Osteoblast (primary cell): ENCODE measurements at regions not wholly inside any gene's neighbourhood (a gene's known extent, or its start where the extent isn't known, plus 50 kb on each side); places are given as distances from the start of the nearest gene placed in this dataset.

Experiments
- DNase-seq: peaks from one replicate; pipeline ENCODE4 v3.0.0; 2011; ENCODE audit warnings: low spot score, mixed read lengths; ENCODE audit not compliant: insufficient read length; ENCODE audit errors: missing footprints
- H2AFZ ChIP-seq: 2 replicates; pipeline ENCODE4 v1.6.0; 2011; ENCODE audit warnings: mild to moderate bottlenecking, low read length
- H3K27ac ChIP-seq: 2 replicates; pipeline ENCODE4 v1.5.1; 2011; ENCODE audit warnings: mild to moderate bottlenecking, low read depth, low read length, moderate library complexity
- H3K27me3 ChIP-seq: 2 replicates; pipeline ENCODE4 v1.6.0; 2012; ENCODE audit warnings: mild to moderate bottlenecking, control low read depth, inconsistent platforms, low read length, moderate library complexity; ENCODE audit not compliant: insufficient read depth
- H3K36me3 ChIP-seq: 2 replicates; pipeline ENCODE4 v1.5.1; 2011; ENCODE audit warnings: mild to moderate bottlenecking, low read length, control low read depth, moderate library complexity; ENCODE audit not compliant: insufficient read depth
- H3K4me1 ChIP-seq: 2 replicates; pipeline ENCODE4 v1.5.1; 2011; ENCODE audit warnings: mild to moderate bottlenecking, low read length, control low read depth, moderate library complexity; ENCODE audit not compliant: insufficient read depth
- H3K4me2 ChIP-seq: 2 replicates; pipeline ENCODE4 v1.6.0; 2011; ENCODE audit warnings: mild to moderate bottlenecking, low read length; ENCODE audit not compliant: insufficient read depth
- H3K4me3 ChIP-seq: fragments of 200-600 bp; sonication (generic); 3 replicates; pipeline ENCODE4 v1.5.1; 2012; ENCODE audit warnings: mild to moderate bottlenecking, low read length, inconsistent platforms; ENCODE audit not compliant: insufficient read depth
- H3K79me2 ChIP-seq: 2 replicates; pipeline ENCODE4 v1.6.0; 2012; ENCODE audit warnings: mild to moderate bottlenecking, low read length, control low read depth, inconsistent platforms; ENCODE audit not compliant: insufficient read depth
- H3K9me3 ChIP-seq: 2 replicates; pipeline ENCODE4 v1.5.1; 2011; ENCODE audit warnings: low read depth, low read length, control low read depth
- H4K20me1 ChIP-seq: 2 replicates; pipeline ENCODE4 v1.6.0; 2012; ENCODE audit warnings: mild to moderate bottlenecking, low read length, control low read depth; ENCODE audit not compliant: insufficient read depth
- CTCF ChIP-seq: IDR thresholded peaks from 2 replicates; pipeline ENCODE4 v1.5.1; 2011; ENCODE audit warnings: mild to moderate bottlenecking, low read depth, low read length, moderate library complexity; ENCODE audit errors: extremely low read depth

- H2AFZ ChIP-seq: no peak overlapping the region
- no peaks in the 10 kb centered on the region for H3K9me3 ChIP-seq
- H3K4me2 ChIP-seq: no peak overlapping the region
- no peak overlapping the region for H3K27ac ChIP-seq
- DNase-seq: no peak
- H3K4me1 ChIP-seq: no peaks in the 10 kb centered on the region
- no peak overlapping the region for H3K4me3 ChIP-seq
- H3K36me3 ChIP-seq: no peaks in the 10 kb centered on the region
- no peaks in the 10 kb centered on the region for H3K27me3 ChIP-seq
- H4K20me1 ChIP-seq: no peaks in the 10 kb centered on the region
- no peaks in the 10 kb centered on the region for H3K79me2 ChIP-seq
- no peak for TF ChIP-seq CTCF
These were observed 390.0 kb upstream of the CADM1 start for GRCh38 chr11:115894176-115894575.

DNA sequence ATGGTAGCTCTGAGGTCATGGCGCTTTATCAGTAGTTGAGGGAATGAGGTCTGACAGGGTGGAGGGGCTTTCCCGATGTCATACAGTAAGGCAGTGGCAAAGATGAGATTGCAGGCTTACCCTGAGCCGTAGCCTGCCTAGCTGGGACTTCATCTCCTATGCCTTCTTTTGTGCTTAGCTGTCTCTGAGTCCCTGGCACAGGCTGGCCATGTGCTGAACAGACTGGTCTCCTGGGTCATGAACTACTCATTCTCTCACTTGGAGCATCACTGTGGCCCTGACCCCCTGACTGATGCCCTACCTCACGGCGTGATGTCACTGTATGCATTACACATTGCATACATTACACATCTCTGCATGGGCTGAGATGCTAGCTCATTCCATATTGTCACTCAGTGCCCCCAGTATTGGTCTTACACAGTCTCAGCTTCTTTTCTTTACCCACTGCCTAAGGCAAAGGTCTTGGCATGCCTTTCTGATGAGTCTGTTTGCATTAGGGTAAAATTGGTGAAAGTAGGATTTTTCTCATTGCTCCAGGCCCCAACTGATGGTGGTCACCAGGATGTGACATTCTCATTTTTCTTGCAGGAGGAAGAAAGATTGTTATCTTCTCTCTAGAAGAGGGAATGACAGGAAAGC is 389.4 kb upstream of the CADM1 start:
- no peaks in the 10 kb centered on the region for H3K4me1 ChIP-seq
- no peak overlapping the region for H3K27ac ChIP-seq
- TF ChIP-seq CTCF: no peak
- no peak overlapping the region for H3K4me2 ChIP-seq
- no peak for DNase-seq
- no peaks in the 10 kb centered on the region for H3K27me3 ChIP-seq
- H2AFZ ChIP-seq: no peak overlapping the region
- H3K4me3 ChIP-seq: no peak overlapping the region
- H4K20me1 ChIP-seq: no peaks in the 10 kb centered on the region
- H3K9me3 ChIP-seq: no peaks in the 10 kb centered on the region
- no peaks in the 10 kb centered on the region for H3K79me2 ChIP-seq
- no peaks in the 10 kb centered on the region for H3K36me3 ChIP-seq

DNA sequence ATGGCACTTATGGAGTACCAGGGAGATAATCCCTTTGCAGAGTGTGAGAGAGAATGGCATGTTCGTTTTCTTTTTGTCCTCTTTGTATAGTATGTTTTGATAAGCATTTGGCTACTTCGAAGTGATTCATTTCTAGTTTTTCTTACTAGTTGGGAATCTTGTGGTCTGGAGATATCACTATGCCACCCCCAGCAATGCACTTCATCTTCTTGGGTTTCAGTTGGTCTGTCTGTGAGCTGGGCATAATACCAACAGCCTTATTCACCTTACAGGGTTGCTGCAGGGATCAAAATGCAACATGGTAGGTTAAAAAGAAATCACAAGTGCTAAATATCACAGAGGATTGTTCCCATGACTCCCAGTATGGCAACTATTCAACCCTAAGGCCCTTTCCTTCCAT is 387.8 kb upstream of the CADM1 start:
- no peaks in the 10 kb centered on the region for H4K20me1 ChIP-seq
- no peaks in the 10 kb centered on the region for H3K79me2 ChIP-seq
- no peaks in the 10 kb centered on the region for H3K9me3 ChIP-seq
- no peak for TF ChIP-seq CTCF
- H3K4me3 ChIP-seq: no peak overlapping the region
- H3K27ac ChIP-seq: no peak overlapping the region
- H2AFZ ChIP-seq: no peak overlapping the region
- no peaks in the 10 kb centered on the region for H3K36me3 ChIP-seq
- H3K27me3 ChIP-seq: no peaks in the 10 kb centered on the region
- no peaks in the 10 kb centered on the region for H3K4me1 ChIP-seq
- no peak for DNase-seq
- no peak overlapping the region for H3K4me2 ChIP-seq

GRCh38 chr11:115891581-115891980 is 387.4 kb upstream of the CADM1 start:
- no peaks in the 10 kb centered on the region for H3K27me3 ChIP-seq
- DNase-seq: peak; percentile 44
- no peaks in the 10 kb centered on the region for H3K36me3 ChIP-seq
- H3K4me3 ChIP-seq: no peak overlapping the region
- H3K79me2 ChIP-seq: no peaks in the 10 kb centered on the region
- no peak overlapping the region for H3K4me2 ChIP-seq
- no peak overlapping the region for H2AFZ ChIP-seq
- no peaks in the 10 kb centered on the region for H4K20me1 ChIP-seq
- H3K4me1 ChIP-seq: no peaks in the 10 kb centered on the region
- no peak for TF ChIP-seq CTCF
- H3K27ac ChIP-seq: no peak overlapping the region
- no peaks in the 10 kb centered on the region for H3K9me3 ChIP-seq
